OCI-LY7 (cell line): ENCODE measurements at regions not wholly inside any gene's neighbourhood (a gene's known extent, or its start where the extent isn't known, plus 50 kb on each side); places are given as distances from the start of the nearest gene placed in this dataset.

Source experiments
- EZH2phosphoT487 ChIP-seq: fragments of 200-600 bp; sonication (generic); IDR thresholded peaks from 2 replicates; pipeline ENCODE4 v1.6.1; 2018; ENCODE audit warnings: low read depth, borderline replicate concordance, mild to moderate bottlenecking, mixed run types, antibody characterized with exemption, low read length, moderate library complexity, mixed read lengths
- TF ChIP-seq, protein P1 (sequence below): fragments of 200-600 bp; sonication (generic); conservative IDR thresholded peaks from 2 replicates; pipeline ENCODE4 v1.5.1; 2014; ENCODE audit warnings: mild to moderate bottlenecking, antibody characterized with exemption, low read length, moderate library complexity, mixed read lengths

DNA sequence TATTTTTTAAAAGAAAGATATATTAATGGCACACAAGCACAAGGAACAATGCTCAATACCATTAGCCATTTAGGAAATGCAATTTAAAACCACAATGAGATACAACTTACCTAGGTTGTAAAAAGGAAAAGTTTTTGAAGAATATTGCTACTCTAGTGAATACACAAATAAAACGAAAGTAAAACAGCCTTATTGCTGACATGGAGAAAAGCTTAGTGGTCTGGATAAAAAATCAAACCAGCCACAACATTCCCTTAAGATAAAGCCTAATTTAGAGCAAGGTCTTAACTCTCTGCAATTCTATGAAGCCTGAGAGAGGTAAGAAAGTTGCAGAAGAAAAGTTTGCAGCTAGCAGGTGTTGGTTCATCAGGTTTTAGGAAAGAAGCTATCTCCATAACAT is 892.7 kb upstream of the ALCAM start:
- TF ChIP-seq, protein P1, sequence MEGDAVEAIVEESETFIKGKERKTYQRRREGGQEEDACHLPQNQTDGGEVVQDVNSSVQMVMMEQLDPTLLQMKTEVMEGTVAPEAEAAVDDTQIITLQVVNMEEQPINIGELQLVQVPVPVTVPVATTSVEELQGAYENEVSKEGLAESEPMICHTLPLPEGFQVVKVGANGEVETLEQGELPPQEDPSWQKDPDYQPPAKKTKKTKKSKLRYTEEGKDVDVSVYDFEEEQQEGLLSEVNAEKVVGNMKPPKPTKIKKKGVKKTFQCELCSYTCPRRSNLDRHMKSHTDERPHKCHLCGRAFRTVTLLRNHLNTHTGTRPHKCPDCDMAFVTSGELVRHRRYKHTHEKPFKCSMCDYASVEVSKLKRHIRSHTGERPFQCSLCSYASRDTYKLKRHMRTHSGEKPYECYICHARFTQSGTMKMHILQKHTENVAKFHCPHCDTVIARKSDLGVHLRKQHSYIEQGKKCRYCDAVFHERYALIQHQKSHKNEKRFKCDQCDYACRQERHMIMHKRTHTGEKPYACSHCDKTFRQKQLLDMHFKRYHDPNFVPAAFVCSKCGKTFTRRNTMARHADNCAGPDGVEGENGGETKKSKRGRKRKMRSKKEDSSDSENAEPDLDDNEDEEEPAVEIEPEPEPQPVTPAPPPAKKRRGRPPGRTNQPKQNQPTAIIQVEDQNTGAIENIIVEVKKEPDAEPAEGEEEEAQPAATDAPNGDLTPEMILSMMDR, result no peak
- no peak for TF ChIP-seq EZH2phosphoT487
